ENCODE measurements at regions not wholly inside any gene's neighbourhood (a gene's known extent, or its start where the extent isn't known, plus 50 kb on each side); places are given as distances from the start of the nearest gene placed in this dataset.

DNA sequence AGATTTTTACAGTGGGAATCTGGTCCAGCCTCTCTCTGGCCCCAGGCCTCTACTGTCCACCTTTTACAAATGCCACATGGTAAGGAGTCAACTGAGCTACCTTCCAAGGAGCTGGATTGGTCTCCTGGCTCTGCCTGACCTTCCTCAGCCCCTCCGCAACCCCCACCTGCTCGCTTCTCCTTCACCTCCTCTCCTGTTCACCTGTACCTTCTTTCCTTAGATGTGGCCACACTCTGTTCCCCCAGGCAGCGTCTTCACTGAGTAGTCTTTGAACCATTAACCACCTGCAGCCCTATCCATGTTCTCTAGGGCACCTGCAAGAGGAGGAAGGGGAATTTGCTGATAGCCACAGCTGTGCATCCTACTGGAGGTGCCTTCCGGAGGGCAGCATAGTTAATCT is 55.3 kb upstream of the DDR1 start:
- TF ChIP-seq CTCF (IDR thresholded peaks at IDR 0.05), result no peak
- TF ChIP-seq POLR2A (IDR thresholded peaks at IDR 0.05), result no peak
